Endothelial cell (in vitro differentiated cells): ENCODE measurements at regions not wholly inside any gene's neighbourhood (a gene's known extent, or its start where the extent isn't known, plus 50 kb on each side); places are given as distances from the start of the nearest gene placed in this dataset.
"Not testable (repeated sequence)": the region's sequence is repeated elsewhere in the genome, so short reads cannot be mapped to it uniquely, and the experiment has no call there.

ENCODE experiments used
- DNase-seq: peaks from one replicate; pipeline ENCODE4 v3.0.0; 2021; ENCODE audit warnings: low spot score
- H3K27ac Mint-ChIP-seq: one replicate; pipeline ENCODE4 v1.8.0; 2021; ENCODE audit warnings: mixed read lengths, inconsistent platforms; ENCODE audit not compliant: unreplicated experiment
- H3K27me3 Mint-ChIP-seq: one replicate; pipeline ENCODE4 v1.8.0; 2021; ENCODE audit warnings: mild to moderate bottlenecking, moderate library complexity, mixed read lengths, inconsistent platforms; ENCODE audit not compliant: unreplicated experiment
- H3K36me3 Mint-ChIP-seq: one replicate; pipeline ENCODE4 v1.8.0; 2021; ENCODE audit warnings: mild to moderate bottlenecking, low read depth, mixed read lengths, inconsistent platforms; ENCODE audit not compliant: unreplicated experiment
- H3K4me1 Mint-ChIP-seq: one replicate; pipeline ENCODE4 v1.8.0; 2021; ENCODE audit warnings: mild to moderate bottlenecking, mixed read lengths, inconsistent platforms; ENCODE audit not compliant: unreplicated experiment
- H3K4me3 Mint-ChIP-seq: one replicate; pipeline ENCODE4 v1.8.0; 2021; ENCODE audit warnings: mild to moderate bottlenecking, mixed read lengths, inconsistent platforms; ENCODE audit not compliant: unreplicated experiment
- H3K9me3 Mint-ChIP-seq: one replicate; pipeline ENCODE4 v1.8.0; 2021; ENCODE audit warnings: mixed read lengths, inconsistent platforms; ENCODE audit not compliant: unreplicated experiment
- CTCF ChIP-seq: fragments of 200-600 bp; sonication (generic); IDR thresholded peaks from one replicate; pipeline ENCODE4 v1.5.0; 2021; ENCODE audit warnings: antibody characterized with exemption; ENCODE audit not compliant: unreplicated experiment

- no peak for DNase-seq
- H3K4me1 Mint-ChIP-seq = no peaks in the 10 kb centered on the region
- no peak overlapping the region for H3K4me3 Mint-ChIP-seq
- no peak overlapping the region for H3K27ac Mint-ChIP-seq
- peaks cover 11% of the 10 kb centered on the region for H3K27me3 Mint-ChIP-seq
- no peak for TF ChIP-seq CTCF
- peaks cover 12% of the 10 kb centered on the region for H3K36me3 Mint-ChIP-seq
- H3K9me3 Mint-ChIP-seq = peaks cover 37% of the 10 kb centered on the region
Observed at GRCh38 chr19:24004166-24004565, 82.8 kb upstream of the ZNF254 start.

GRCh38 chr19:24029941-24030636 is 56.9 kb upstream of the ZNF254 start:
- Mint-ChIP-seq H3K9me3 (no peaks in the 10 kb centered on the region), H3K27ac (no peak overlapping the region), H3K27me3 (peaks cover 10% of the 10 kb centered on the region), H3K4me3 (peak overlapping the region; percentile 11), H3K36me3 (no peaks in the 10 kb centered on the region), H3K4me1 (peaks cover 4% of the 10 kb centered on the region)
- TF ChIP-seq CTCF = no peak
- DNase-seq = no peak

- Mint-ChIP-seq H3K27me3 (peaks cover 10% of the 10 kb centered on the region), H3K4me1 (peaks cover 9% of the 10 kb centered on the region), H3K4me3 (peak overlapping the region; percentile 85), H3K27ac (peak overlapping the region; percentile 48), H3K9me3 (no peaks in the 10 kb centered on the region), H3K36me3 (peaks cover 4% of the 10 kb centered on the region)
- no peak for DNase-seq
- TF ChIP-seq CTCF = no peak
Observed at GRCh38 chr19:24032651-24033050, 54.3 kb upstream of the ZNF254 start.

GRCh38 chr19:24033301-24033962 is 53.6 kb upstream of the ZNF254 start:
- H3K4me3 Mint-ChIP-seq = peak overlapping the region; percentile 98
- no peak for TF ChIP-seq CTCF
- H3K27me3 Mint-ChIP-seq = peaks cover 10% of the 10 kb centered on the region
- H3K4me1 Mint-ChIP-seq = peaks cover 9% of the 10 kb centered on the region
- H3K9me3 Mint-ChIP-seq = no peaks in the 10 kb centered on the region
- peak; percentile 80 for DNase-seq
- peak overlapping the region; percentile 100 for H3K27ac Mint-ChIP-seq
- H3K36me3 Mint-ChIP-seq = peaks cover 4% of the 10 kb centered on the region

- Mint-ChIP-seq H3K4me3 (peak overlapping the region; percentile 98), H3K9me3 (no peaks in the 10 kb centered on the region), H3K27ac (peak overlapping the region; percentile 100), H3K4me1 (peaks cover 9% of the 10 kb centered on the region), H3K27me3 (peaks cover 10% of the 10 kb centered on the region), H3K36me3 (peaks cover 7% of the 10 kb centered on the region)
- peak; percentile 33 for DNase-seq
- TF ChIP-seq CTCF = no peak
Observed at GRCh38 chr19:24033963-24034342, 53.0 kb upstream of the ZNF254 start.

GRCh38 chr19:24035261-24035880 is 51.6 kb upstream of the ZNF254 start:
- H3K4me1 Mint-ChIP-seq, H3K9me3 Mint-ChIP-seq, DNase-seq: not testable (repeated sequence)
- peaks cover 10% of the 10 kb centered on the region for H3K36me3 Mint-ChIP-seq
- peaks cover 10% of the 10 kb centered on the region for H3K27me3 Mint-ChIP-seq
- peak overlapping the region; percentile 17 for H3K27ac Mint-ChIP-seq
- peak overlapping the region; percentile 98 for H3K4me3 Mint-ChIP-seq
